GM12874 (cell line): ENCODE measurements at regions not wholly inside any gene's neighbourhood (a gene's known extent, or its start where the extent isn't known, plus 50 kb on each side); places are given as distances from the start of the nearest gene placed in this dataset.

Experiments used
- TF ChIP-seq, protein P1 (sequence below): IDR thresholded peaks from 2 replicates; pipeline ENCODE4 v1.5.1; 2011; ENCODE audit warnings: low read depth, mild to moderate bottlenecking, control low read depth, low read length, moderate library complexity; ENCODE audit not compliant: insufficient read depth

DNA sequence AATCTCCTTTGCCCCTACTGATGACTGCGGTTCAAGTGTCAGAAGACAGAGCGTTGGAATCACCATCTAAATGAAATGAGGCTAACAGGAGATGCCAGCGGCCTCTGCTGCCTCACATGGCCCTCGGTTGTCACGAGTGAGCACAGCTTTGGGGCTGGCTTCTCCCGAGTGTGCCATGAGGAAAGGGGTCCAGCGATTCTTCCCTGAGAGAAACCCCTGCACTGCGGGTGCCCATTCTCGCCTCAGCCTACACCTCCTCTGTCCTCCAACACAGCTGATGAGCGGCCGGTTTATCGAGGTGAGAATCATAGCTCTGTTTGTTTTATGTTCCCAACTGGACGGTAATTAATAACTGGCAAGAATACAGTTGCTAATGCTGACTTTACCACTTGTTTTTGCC is 144.7 kb upstream of the RPS6KA2 start:
- TF ChIP-seq, protein P1, sequence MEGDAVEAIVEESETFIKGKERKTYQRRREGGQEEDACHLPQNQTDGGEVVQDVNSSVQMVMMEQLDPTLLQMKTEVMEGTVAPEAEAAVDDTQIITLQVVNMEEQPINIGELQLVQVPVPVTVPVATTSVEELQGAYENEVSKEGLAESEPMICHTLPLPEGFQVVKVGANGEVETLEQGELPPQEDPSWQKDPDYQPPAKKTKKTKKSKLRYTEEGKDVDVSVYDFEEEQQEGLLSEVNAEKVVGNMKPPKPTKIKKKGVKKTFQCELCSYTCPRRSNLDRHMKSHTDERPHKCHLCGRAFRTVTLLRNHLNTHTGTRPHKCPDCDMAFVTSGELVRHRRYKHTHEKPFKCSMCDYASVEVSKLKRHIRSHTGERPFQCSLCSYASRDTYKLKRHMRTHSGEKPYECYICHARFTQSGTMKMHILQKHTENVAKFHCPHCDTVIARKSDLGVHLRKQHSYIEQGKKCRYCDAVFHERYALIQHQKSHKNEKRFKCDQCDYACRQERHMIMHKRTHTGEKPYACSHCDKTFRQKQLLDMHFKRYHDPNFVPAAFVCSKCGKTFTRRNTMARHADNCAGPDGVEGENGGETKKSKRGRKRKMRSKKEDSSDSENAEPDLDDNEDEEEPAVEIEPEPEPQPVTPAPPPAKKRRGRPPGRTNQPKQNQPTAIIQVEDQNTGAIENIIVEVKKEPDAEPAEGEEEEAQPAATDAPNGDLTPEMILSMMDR: no peak

DNA sequence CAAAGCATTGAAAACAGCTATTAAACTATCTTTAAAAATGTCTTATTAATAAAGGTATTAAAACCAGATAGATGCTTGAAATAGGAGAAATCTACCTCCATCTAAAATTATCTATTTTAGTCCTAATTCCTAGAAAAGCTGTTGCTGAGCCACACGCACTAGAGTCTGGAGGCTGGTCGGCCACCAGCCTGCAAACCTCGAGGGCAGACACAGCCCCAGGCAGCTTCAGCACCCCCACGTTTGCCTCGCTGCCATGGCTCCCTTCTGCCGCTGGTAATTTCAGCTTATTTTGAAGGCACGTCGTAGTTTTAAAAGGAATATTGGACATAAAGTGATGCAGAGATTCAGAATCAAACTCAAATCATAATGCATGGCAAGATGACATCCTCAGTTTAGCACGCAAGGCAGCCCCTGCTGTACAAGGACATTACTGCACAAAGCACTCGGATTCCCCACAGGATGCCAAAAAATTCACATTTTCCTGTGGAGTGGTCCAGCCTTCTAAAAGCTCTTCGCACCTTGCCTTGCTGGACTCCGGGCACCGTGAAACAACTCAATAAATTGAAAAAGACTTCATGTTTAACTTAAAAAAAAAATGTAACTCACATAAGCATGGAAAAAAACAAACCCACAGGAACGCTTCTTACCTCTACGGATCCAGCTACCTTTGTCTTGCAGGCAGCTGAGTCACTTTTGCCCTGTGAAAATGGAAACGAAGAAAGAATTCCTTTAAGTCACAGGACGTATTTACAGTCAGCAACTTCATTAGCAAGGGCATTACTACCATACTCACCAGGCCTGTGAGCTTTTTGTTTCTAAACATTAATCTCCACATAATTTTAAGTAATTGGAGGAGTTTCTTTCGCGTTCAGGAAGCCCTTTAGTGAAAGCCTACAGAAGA is 143.4 kb upstream of the RPS6KA2 start:
- TF ChIP-seq, protein P1: no peak

DNA sequence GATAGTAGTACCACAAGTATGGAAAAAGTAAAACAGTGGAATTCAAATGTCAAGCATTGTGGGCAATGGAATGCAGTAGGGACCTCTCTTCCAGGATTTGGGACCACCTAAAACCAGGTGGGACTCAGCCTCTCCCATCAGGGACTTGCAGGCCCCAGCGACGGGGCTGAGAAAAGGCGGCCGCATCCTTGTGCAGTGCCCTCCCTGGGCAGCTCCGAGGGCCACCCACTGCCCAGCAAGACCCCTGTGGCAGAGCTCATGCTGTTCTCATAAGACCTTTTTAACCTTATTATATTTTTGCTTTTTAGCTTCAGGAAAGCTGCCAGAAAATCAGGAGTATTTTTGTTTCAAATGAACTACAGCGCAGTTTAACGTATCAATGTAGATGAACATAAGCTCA is 142.6 kb upstream of the RPS6KA2 start:
- TF ChIP-seq, protein P1: no peak

DNA sequence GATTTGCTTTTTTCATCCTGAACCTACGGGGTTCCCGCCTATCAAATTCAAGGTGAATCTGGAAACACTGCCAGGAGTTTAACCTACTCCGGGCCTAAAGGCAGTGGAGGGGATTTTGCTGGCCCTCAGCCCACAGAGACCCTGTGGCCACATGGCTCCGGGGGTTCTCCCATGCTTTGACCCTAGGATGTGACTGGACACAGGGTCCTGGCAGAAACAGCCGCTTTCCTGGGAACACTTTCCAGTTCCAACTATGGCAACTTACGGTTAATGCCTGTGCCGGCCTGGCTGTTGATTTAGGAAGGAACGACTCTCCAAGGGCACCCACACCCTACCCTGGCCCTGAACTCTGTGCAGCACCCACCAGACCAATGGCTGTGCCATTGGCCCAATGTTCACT is 141.7 kb upstream of the RPS6KA2 start:
- TF ChIP-seq, protein P1: no peak

DNA sequence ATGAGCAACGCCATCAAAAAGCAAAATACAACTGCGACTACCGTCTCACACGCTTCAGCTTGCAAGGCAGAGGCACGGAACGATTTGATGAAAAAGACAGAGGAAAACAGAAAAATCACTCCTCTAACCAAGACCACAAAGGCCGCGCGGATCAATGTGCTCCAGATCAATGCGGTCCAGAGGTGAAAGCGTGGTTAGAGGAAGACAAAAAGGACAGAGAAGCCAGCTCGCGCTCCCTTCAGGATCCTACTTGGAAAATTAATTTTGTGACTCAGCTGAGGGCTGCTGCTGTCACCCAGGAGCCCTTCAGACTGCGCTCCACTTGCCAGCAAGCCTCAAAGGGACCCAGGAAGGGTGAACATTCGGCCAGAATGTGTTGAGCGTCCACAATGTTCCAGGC is 140.2 kb upstream of the RPS6KA2 start:
- TF ChIP-seq, protein P1: no peak

DNA sequence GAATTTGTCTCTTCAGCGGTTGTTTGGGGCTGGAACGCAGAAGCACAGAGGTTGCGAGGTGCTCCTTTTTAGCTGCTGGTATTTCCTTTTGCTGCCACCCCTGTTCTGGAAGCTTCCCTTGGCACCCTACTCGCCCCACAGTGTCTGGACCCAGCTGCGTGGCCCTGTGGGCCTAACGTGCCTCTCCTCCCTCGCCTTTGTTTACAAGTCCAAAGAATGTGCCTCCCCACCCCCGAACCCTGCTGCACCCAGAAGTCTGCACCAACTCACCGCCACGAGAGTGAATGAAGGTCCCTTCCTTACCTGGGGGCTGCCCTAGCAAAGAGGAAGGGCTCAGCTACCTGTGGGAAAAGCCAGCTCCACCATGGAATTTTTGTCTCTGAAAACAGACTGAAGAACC is 139.7 kb upstream of the RPS6KA2 start:
- TF ChIP-seq, protein P1: no peak

DNA sequence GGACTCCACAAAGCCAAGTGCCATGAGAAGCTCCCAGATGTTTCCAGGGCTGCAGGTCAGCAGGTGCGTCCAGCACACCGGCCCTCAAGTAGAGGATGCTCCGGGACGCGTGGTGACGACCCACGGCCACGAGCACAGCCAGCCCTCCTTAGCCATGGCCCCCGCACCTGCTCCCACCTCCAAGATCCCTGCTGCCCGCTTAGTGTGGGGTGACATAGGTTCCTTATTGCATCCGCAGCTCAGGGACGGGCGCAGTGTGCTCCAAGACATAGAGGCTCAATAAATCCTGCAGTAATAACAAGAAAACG is 138.1 kb upstream of the RPS6KA2 start:
- TF ChIP-seq, protein P1: no peak
